GM04504 (cell line): ENCODE measurements at regions not wholly inside any gene's neighbourhood (a gene's known extent, or its start where the extent isn't known, plus 50 kb on each side); places are given as distances from the start of the nearest gene placed in this dataset.

ENCODE experiments used
- DNase-seq: peaks from one replicate; pipeline ENCODE4 v3.0.0-alpha.2; 2012; ENCODE audit warnings: low read depth

GRCh38 chr9:28839778-28840430 is 1266.6 kb upstream of the C9orf72 start:
- no peak for DNase-seq

GRCh38 chr9:28841775-28842174 is 1268.5 kb upstream of the C9orf72 start:
- no peak for DNase-seq

GRCh38 chr9:28847331-28847730 is 1274.0 kb upstream of the C9orf72 start:
- DNase-seq = no peak

GRCh38 chr9:28848671-28849070 is 1275.4 kb upstream of the C9orf72 start:
- DNase-seq = no peak

- DNase-seq = no peak
Observed at GRCh38 chr9:28853477-28853876, 1280.2 kb upstream of the C9orf72 start.

- DNase-seq = no peak
Observed at GRCh38 chr9:28866951-28867350, 1293.7 kb upstream of the C9orf72 start.

- DNase-seq = no peak
Observed at GRCh38 chr9:28868228-28868990, 1295.1 kb upstream of the C9orf72 start.

- DNase-seq = no peak
Observed at GRCh38 chr9:28882529-28882928, 1309.2 kb upstream of the C9orf72 start.

- DNase-seq = no peak
Observed at GRCh38 chr9:28883234-28883633, 1310.0 kb upstream of the C9orf72 start.

- DNase-seq = no peak
Observed at GRCh38 chr9:28887188-28887884, 1314.1 kb upstream of the C9orf72 start.

GRCh38 chr9:28888806-28889205 is 1315.5 kb upstream of the C9orf72 start:
- DNase-seq = no peak

GRCh38 chr9:28892538-28892937 is 1319.3 kb upstream of the C9orf72 start:
- DNase-seq = no peak

- DNase-seq = no peak
Observed at GRCh38 chr9:28899267-28899666, 1326.0 kb upstream of the C9orf72 start.

- no peak for DNase-seq
Observed at GRCh38 chr9:28899926-28900325, 1326.6 kb upstream of the C9orf72 start.

- DNase-seq = no peak
Observed at GRCh38 chr9:28900406-28900805, 1327.1 kb upstream of the C9orf72 start.

- DNase-seq = no peak
Observed at GRCh38 chr9:28909526-28909925, 1336.2 kb upstream of the C9orf72 start.

GRCh38 chr9:28912621-28913020 is 1339.3 kb upstream of the C9orf72 start:
- no peak for DNase-seq

GRCh38 chr9:28915202-28915930 is 1342.1 kb upstream of the C9orf72 start:
- no peak for DNase-seq

GRCh38 chr9:28916348-28916747 is 1343.1 kb upstream of the C9orf72 start:
- no peak for DNase-seq

- DNase-seq = no peak
Observed at GRCh38 chr9:28921857-28922500, 1348.7 kb upstream of the C9orf72 start.

- DNase-seq = no peak
Observed at GRCh38 chr9:28922891-28923290, 1349.6 kb upstream of the C9orf72 start.

- DNase-seq = no peak
Observed at GRCh38 chr9:28923351-28923750, 1350.1 kb upstream of the C9orf72 start.
